Psoas muscle (tissue), 7 donors: ENCODE measurements at regions not wholly inside any gene's neighbourhood (a gene's known extent, or its start where the extent isn't known, plus 50 kb on each side); places are given as distances from the start of the nearest gene placed in this dataset.

Experiments used
- ATAC-seq, 4 donors: fragments of 200-7000 bp; cut with Tn5 transposase; one replicate each; pipeline ENCODE4 v1.9.1; 2020; ENCODE audit warnings: moderate library complexity in 3 of 4, mild to moderate bottlenecking in 2 of 4
- DNase-seq, 2 donors: peaks; one replicate each; pipeline ENCODE4 v3.0.0-alpha.2; 2020
- H3K27ac ChIP-seq: fragments of 200-600 bp; one replicate; pipeline ENCODE4 v1.8.0; 2022
- H3K27me3 ChIP-seq, 3 donors: fragments of 200-600 bp in 1 of 3; one replicate each; pipeline versions ENCODE4 v1.6.1 to v1.8.0; 2013 to 2022; ENCODE audit warnings: low read length in 2 of 3, mild to moderate bottlenecking in 2 of 3, moderate library complexity in 1 of 3; ENCODE audit not compliant: insufficient read depth in 3 of 3
- H3K36me3 ChIP-seq, 2 donors: fragments of 200-600 bp in 1 of 2; one replicate each; pipeline versions ENCODE4 v1.6.1 to v1.8.0; 2013 to 2022; ENCODE audit warnings: low read depth in 1 of 2, mild to moderate bottlenecking in 1 of 2, moderate library complexity in 1 of 2; ENCODE audit not compliant: insufficient read depth in 1 of 2
- H3K4me1 ChIP-seq: fragments of 200-600 bp; one replicate; pipeline ENCODE4 v1.8.0; 2022
- H3K4me3 ChIP-seq: fragments of 200-600 bp; one replicate; pipeline ENCODE4 v1.8.0; 2022; ENCODE audit warnings: mild to moderate bottlenecking
- H3K9me3 ChIP-seq: fragments of 200-600 bp; one replicate; pipeline ENCODE4 v1.8.0; 2022
- CTCF ChIP-seq: fragments of 200-600 bp; IDR thresholded peaks from one replicate; pipeline ENCODE4 v1.8.0; 2022; ENCODE audit warnings: antibody characterized with exemption
- WGBS, 3 donors: extraction: QIAGEN DNeasy Blood & Tissue Kit; methylation state at CpG; one replicate each; pipeline versions ENCODE4 v1.1.6 to v1.1.7; 2013; 5-methylcytosine and 5-hydroxymethylcytosine counted together
- intact Hi-C, 2 donors: fragments of 100-400 bp; cut with DNase I; formaldehyde crosslinking; loops; one replicate each; pipeline versions ENCODE4 v1.11.0 to v1.14.2; 2022
- donor health status: healthy with polysubstance abuse.
- donor health status: DM: no; HTN: no; CAD: no; lungs with moderate emphysema.
- donor health status: Bipolar disorder and iron deficiency.
- donor health status: healthy.
- donor health status: DM: yes; HTN: yes; CAD: no.
- donor health status: DM: no; HTN: no; CAD: no.
- donor health status: DM: yes; HTN: yes; CAD: no.

- Histone ChIP-seq H3K4me1 (peaks cover 46% of the 10 kb centered on the region), H3K27me3 (no peaks in the 10 kb centered on the region), H3K9me3 (no peaks in the 10 kb centered on the region), H3K36me3 (no peaks in the 10 kb centered on the region), H3K27ac (no peak overlapping the region), H3K4me3 (no peak overlapping the region)
- DNase-seq: no peak
- WGBS, 3 donors: 95 to 99% (median 97%) methylated on average over 4 of the region's 4 CpGs
- ATAC-seq: peak; percentile 47 to 57 (median 52)
- intact Hi-C loops: loop anchor here (2.0 to 5.0 kb wide), 2 partner anchors 41 to 42 kb away; no protein-coding TSS in a partner anchor
- TF ChIP-seq CTCF: no peak
Observed at GRCh38 chr11:11078344-11079086, 220.7 kb upstream of the ZBED5 start.

GRCh38 chr11:11077898-11078297, 220.0 kb upstream of the ZBED5 start:
- ATAC-seq (peak; percentile 35 to 85 (median 74)), DNase-seq (no peak)
- TF ChIP-seq CTCF: no peak
- 18 to 37% (median 25%) methylated on average over 4 of the region's 4 CpGs for WGBS, 3 donors
- no peaks in the 10 kb centered on the region for H3K27me3 ChIP-seq
- intact Hi-C loops: loop anchor here (2.0 to 5.0 kb wide), 2 partner anchors 41 kb away; no protein-coding TSS in a partner anchor
- H3K4me3 ChIP-seq: no peak overlapping the region
- no peak overlapping the region for H3K27ac ChIP-seq
- H3K36me3 ChIP-seq: no peaks in the 10 kb centered on the region
- no peaks in the 10 kb centered on the region for H3K9me3 ChIP-seq
- H3K4me1 ChIP-seq: peaks cover 46% of the 10 kb centered on the region

- no peak overlapping the region for H3K4me3 ChIP-seq
- no peaks in the 10 kb centered on the region for H3K9me3 ChIP-seq
- no peak overlapping the region for H3K27ac ChIP-seq
- H3K4me1 ChIP-seq: peaks cover 41% of the 10 kb centered on the region
- ATAC-seq (no peak), DNase-seq (no peak)
- intact Hi-C loops: loop anchor here in 1 of 2 donors (5.0 kb wide), 1 partner anchor 40 kb away; no protein-coding TSS in a partner anchor
- no peaks in the 10 kb centered on the region for H3K36me3 ChIP-seq
- 81 to 95% (median 90%) methylated on average over 6 of the region's 6 CpGs for WGBS, 3 donors
- no peaks in the 10 kb centered on the region for H3K27me3 ChIP-seq
- TF ChIP-seq CTCF: no peak
Observed at GRCh38 chr11:11076879-11077278, 219.0 kb upstream of the ZBED5 start.

- intact Hi-C loops: loop anchor here in 1 of 2 donors (5.0 kb wide), 1 partner anchor 39 kb away; no protein-coding TSS in a partner anchor
Observed at GRCh38 chr11:11076276-11076675, 218.4 kb upstream of the ZBED5 start.

More at GRCh38 chr11:11076276-11076675, 218.4 kb upstream of the ZBED5 start:
- H3K4me3 ChIP-seq: no peak overlapping the region
- H3K4me1 ChIP-seq: peaks cover 35% of the 10 kb centered on the region
- no peaks in the 10 kb centered on the region for H3K9me3 ChIP-seq
- no peaks in the 10 kb centered on the region for H3K36me3 ChIP-seq
- ATAC-seq (no peak), DNase-seq (no peak)
- no peak for TF ChIP-seq CTCF
- H3K27me3 ChIP-seq: no peaks in the 10 kb centered on the region
- whole genome bisulfite sequencing, 3 donors: 62 to 75% (median 72%) methylated on average over 4 of the region's 4 CpGs
- H3K27ac ChIP-seq: no peak overlapping the region
